Endothelial cell of umbilical vein (primary cell): ENCODE measurements at regions not wholly inside any gene's neighbourhood (a gene's known extent, or its start where the extent isn't known, plus 50 kb on each side); places are given as distances from the start of the nearest gene placed in this dataset.
"Not testable (repeated sequence)": the region's sequence is repeated elsewhere in the genome, so short reads cannot be mapped to it uniquely, and the experiment has no call there.

Experiments used
- EZH2 ChIP-seq: IDR thresholded peaks from 2 replicates; pipeline ENCODE4 v1.6.1; 2012; ENCODE audit warnings: borderline replicate concordance, low read depth, mild to moderate bottlenecking, moderate library complexity, low read length, inconsistent platforms; ENCODE audit not compliant: severe bottlenecking
- FOS ChIP-seq: IDR thresholded peaks from 2 replicates; pipeline ENCODE4 v1.6.1; 2011; ENCODE audit warnings: mild to moderate bottlenecking, low read length, moderate library complexity, borderline replicate concordance; ENCODE audit not compliant: insufficient read depth
- GATA2 ChIP-seq: IDR thresholded peaks from 2 replicates; pipeline ENCODE4 v1.7.0; 2011; ENCODE audit warnings: low read depth, mild to moderate bottlenecking, moderate library complexity, mixed read lengths, low read length; ENCODE audit not compliant: insufficient read length, insufficient read depth
- MYC ChIP-seq: IDR thresholded peaks from one replicate; pipeline ENCODE4 v1.6.1; 2011; ENCODE audit warnings: mild to moderate bottlenecking, low read depth, low read length
- POLR2A ChIP-seq: IDR thresholded peaks from 2 replicates; pipeline ENCODE4 v1.6.1; 2012; ENCODE audit warnings: low read depth, mild to moderate bottlenecking, control low read depth, low read length
- POLR2AphosphoS5 ChIP-seq: IDR thresholded peaks from 2 replicates; pipeline ENCODE4 v1.6.1; 2012; ENCODE audit warnings: low read depth, mild to moderate bottlenecking, control low read depth, low read length, moderate library complexity; ENCODE audit not compliant: insufficient read depth
- TF ChIP-seq, protein P1 (sequence below), 2 donors: IDR thresholded peaks; 1 replicate in 1 of 2; 2 replicates in 1 of 2; pipeline ENCODE4 v1.5.1; 2011; ENCODE audit warnings: low read length in 2 of 2, mild to moderate bottlenecking in 2 of 2, moderate library complexity in 2 of 2, control low read depth in 1 of 2, inconsistent platforms in 1 of 2, low read depth in 1 of 2; ENCODE audit not compliant: insufficient read depth in 1 of 2; ENCODE audit errors: extremely low read depth in 1 of 2
- TF ChIP-seq, protein P2 (sequence below): IDR thresholded peaks from 2 replicates; pipeline ENCODE4 v1.6.1; 2011; ENCODE audit not compliant: insufficient read depth, insufficient read length

DNA sequence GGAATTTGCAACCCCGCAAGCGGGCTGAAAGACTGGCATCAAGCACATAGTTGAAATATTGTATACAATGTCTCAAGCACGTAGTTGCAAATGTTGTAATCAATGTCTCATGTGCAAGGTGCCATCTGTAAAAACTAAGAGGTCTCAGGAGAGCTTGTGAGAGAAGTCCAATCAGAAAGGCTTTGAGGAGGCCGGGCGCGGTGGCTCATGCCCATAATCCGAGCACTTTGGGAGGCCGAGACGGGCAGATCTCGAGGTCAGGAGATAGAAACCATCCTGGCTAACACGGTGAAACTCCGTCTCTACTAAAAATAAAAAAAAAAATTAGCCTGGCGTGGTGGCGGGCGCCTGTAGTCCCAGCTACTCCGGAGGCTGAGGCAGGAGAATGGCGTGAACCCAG is 1414.7 kb downstream of the BRD1 start:
- TF ChIP-seq POLR2A, POLR2AphosphoS5, EZH2, MYC, GATA2, FOS: not testable (repeated sequence)
- TF ChIP-seq, protein P1, sequence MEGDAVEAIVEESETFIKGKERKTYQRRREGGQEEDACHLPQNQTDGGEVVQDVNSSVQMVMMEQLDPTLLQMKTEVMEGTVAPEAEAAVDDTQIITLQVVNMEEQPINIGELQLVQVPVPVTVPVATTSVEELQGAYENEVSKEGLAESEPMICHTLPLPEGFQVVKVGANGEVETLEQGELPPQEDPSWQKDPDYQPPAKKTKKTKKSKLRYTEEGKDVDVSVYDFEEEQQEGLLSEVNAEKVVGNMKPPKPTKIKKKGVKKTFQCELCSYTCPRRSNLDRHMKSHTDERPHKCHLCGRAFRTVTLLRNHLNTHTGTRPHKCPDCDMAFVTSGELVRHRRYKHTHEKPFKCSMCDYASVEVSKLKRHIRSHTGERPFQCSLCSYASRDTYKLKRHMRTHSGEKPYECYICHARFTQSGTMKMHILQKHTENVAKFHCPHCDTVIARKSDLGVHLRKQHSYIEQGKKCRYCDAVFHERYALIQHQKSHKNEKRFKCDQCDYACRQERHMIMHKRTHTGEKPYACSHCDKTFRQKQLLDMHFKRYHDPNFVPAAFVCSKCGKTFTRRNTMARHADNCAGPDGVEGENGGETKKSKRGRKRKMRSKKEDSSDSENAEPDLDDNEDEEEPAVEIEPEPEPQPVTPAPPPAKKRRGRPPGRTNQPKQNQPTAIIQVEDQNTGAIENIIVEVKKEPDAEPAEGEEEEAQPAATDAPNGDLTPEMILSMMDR (IDR thresholded peaks at IDR 0.05; ENCODE audit: extremely low read depth in 1 of 2, insufficient read depth in 1 of 2, low read depth in 1 of 2, low read length in 2 of 2) = not testable (repeated sequence)
- TF ChIP-seq, protein P2, sequence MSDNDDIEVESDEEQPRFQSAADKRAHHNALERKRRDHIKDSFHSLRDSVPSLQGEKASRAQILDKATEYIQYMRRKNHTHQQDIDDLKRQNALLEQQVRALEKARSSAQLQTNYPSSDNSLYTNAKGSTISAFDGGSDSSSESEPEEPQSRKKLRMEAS = not testable (repeated sequence)
